ENCODE measurements at regions not wholly inside any gene's neighbourhood (a gene's known extent, or its start where the extent isn't known, plus 50 kb on each side); places are given as distances from the start of the nearest gene placed in this dataset.

GRCh38 chrX:96551322-96551872 lies 133.2 kb upstream of the DIAPH2 start:
- TF ChIP-seq POLR2A (IDR thresholded peaks at IDR 0.05) (no peak), EP300 (IDR thresholded peaks at IDR 0.05) (no peak)
- TF ChIP-seq, protein P1, sequence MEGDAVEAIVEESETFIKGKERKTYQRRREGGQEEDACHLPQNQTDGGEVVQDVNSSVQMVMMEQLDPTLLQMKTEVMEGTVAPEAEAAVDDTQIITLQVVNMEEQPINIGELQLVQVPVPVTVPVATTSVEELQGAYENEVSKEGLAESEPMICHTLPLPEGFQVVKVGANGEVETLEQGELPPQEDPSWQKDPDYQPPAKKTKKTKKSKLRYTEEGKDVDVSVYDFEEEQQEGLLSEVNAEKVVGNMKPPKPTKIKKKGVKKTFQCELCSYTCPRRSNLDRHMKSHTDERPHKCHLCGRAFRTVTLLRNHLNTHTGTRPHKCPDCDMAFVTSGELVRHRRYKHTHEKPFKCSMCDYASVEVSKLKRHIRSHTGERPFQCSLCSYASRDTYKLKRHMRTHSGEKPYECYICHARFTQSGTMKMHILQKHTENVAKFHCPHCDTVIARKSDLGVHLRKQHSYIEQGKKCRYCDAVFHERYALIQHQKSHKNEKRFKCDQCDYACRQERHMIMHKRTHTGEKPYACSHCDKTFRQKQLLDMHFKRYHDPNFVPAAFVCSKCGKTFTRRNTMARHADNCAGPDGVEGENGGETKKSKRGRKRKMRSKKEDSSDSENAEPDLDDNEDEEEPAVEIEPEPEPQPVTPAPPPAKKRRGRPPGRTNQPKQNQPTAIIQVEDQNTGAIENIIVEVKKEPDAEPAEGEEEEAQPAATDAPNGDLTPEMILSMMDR (IDR thresholded peaks at IDR 0.05), result no peak
